ENCODE measurements at regions not wholly inside any gene's neighbourhood (a gene's known extent, or its start where the extent isn't known, plus 50 kb on each side); places are given as distances from the start of the nearest gene placed in this dataset.

GRCh38 chr4:79561751-79562150 is 153.7 kb upstream of the GK2 start:
- no peak for TF ChIP-seq CTCF (IDR thresholded peaks at IDR 0.05)
- TF ChIP-seq POLR2A (IDR thresholded peaks at IDR 0.05) = no peak

Data from thyroid gland (tissue), 4 donors.